ENCODE measurements at regions not wholly inside any gene's neighbourhood (a gene's known extent, or its start where the extent isn't known, plus 50 kb on each side); places are given as distances from the start of the nearest gene placed in this dataset.

DNA sequence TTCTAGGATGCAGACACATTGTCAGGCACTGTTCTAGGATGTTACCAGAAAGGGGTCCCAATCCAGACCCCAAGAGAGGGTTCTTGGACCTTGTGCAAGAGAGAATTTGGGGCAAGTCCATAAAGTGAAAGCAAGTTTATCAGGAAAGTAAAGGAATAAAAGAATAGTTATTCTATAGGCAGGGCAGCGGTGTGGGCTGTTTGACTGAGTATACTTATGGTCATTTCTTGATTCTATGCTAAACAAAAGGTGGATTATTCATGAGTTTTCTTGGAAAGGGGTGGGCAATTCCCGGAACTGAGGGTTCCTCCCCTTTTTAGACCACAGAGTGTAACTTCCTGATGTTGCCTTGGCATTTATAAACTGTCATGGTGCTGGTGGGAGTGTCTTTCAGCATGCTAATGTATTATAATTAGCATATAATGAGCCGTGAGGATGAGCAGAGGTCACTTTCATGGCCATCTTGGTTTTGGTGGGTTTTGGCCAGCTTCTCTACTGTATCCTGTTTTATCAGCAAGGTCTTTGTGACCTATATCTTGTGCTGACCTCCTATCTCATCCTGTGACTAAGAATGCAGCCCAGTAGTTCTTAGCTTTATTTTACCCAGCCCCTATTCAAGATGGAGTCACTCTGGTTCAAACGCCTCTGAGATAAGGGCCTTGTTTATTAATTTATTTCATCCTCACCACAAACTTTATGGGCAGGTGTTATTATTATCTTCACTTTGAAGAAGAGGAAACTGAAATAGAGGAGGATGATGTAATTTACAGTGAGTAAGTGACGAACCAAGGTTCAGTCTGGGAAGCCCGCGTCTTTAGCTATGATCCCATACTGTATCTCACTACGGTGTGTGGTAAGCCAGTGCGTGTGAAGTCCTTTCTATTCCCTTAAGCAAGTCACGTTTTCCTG lies 186.0 kb upstream of the KLF4 start (continued):
- no peak for TF ChIP-seq ZNF605 (CRISPR knock-in tag; IDR thresholded peaks at IDR 0.05)
- no peak for TF ChIP-seq ZNF841 (CRISPR knock-in tag; IDR thresholded peaks at IDR 0.05; ENCODE audit: borderline replicate concordance)
- no peak for TF ChIP-seq KLF6 (CRISPR knock-in tag; IDR thresholded peaks at IDR 0.05)
- TF ChIP-seq GZF1 (CRISPR knock-in tag; IDR thresholded peaks at IDR 0.05): no peak

DNA sequence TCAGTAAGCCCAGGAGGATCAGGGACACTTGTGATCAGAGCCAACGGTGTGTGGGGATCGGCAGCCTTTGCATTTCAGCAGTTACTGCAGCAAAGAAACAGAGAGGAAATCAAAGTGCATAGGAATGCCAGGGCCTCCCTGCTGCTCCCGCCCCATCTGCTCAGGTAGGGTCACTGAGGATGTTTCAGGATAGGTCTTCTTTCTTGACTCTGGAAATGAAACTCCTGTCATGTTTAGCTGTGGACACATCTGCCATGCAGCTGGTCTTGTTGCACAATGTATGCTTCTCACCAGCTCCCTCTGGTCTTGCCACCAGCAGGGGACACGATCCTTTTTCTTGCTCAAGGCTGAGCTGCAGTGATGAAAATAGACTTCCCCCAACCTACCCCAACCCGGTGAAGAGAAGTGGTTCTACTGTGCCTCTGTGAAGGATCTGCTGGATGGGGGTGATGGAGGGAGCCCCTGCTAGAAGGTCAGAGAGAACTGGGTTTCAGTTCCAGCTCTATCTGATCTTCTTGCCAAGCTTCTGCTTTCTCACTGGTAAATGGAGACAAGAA lies 185.2 kb upstream of the KLF4 start:
- ChIA-PET CTCF (ENCODE audit: low intra/inter-chr PET ratio, low total read pairs) (no interaction called here), POLR2A (no interaction called here)
- no peak for DNase-seq (ENCODE audit: low spot score)
- Histone ChIP-seq H3K27ac (ENCODE audit: extremely low read length, insufficient read depth, low read length) (no peak overlapping the region), H3K4me1 (ENCODE audit: insufficient read depth, low read length) (no peaks in the 10 kb centered on the region), H3K36me3 (replicated peaks in 1 of 2; ENCODE audit: control insufficient read depth in 1 of 2, insufficient read depth in 2 of 2, low read length in 2 of 2) (no peaks in the 10 kb centered on the region), H3K79me2 (ENCODE audit: insufficient read depth, low read length) (no peaks in the 10 kb centered on the region), H3K27me3 (ENCODE audit: control insufficient read depth in 1 of 2, insufficient read depth in 2 of 2, low read length in 2 of 2) (no peaks in the 10 kb centered on the region), H2AFZ (ENCODE audit: low read length) (no peak overlapping the region), H3K9ac (ENCODE audit: insufficient read depth, low read depth, low read length) (no peak overlapping the region), H4K20me1 (ENCODE audit: insufficient read depth, low read length) (no peaks in the 10 kb centered on the region), H3K4me2 (ENCODE audit: low read depth, low read length) (no peak overlapping the region), H3K4me3 (replicated peaks in 1 of 3; ENCODE audit: insufficient read depth in 1 of 3, low read depth in 2 of 3, low read length in 3 of 3) (no peak overlapping the region), H3K9me3 (ENCODE audit: low read length) (no peaks in the 10 kb centered on the region)
- ATAC-seq: no peak
- no peak for FAIRE-seq
- 51% methylated on average over 5 of the region's 5 CpGs for WGBS (ENCODE audit: low lambda C conversion rate)
- no TSS peak for BruUV-seq (replicated peaks)
- TF ChIP-seq GATAD2A (CRISPR knock-in tag; IDR thresholded peaks at IDR 0.05) (no peak), RXRA (CRISPR knock-in tag; IDR thresholded peaks at IDR 0.05) (no peak), CEBPB (IDR thresholded peaks at IDR 0.05; ENCODE audit: borderline replicate concordance, low read depth, low read length) (peak; percentile 39; the same call in 1 of the 2 replicates)
- in situ Hi-C loops (cut with HindIII; ENCODE audit: extremely low pct_ligation_motif_present, low pct_unique_long_range_greater_than_20kb): no loop called here
- intact Hi-C loops (cut with micrococcal nuclease; ENCODE audit: unreplicated experiment): no loop called here

Measured in HepG2 (cell line).